ENCODE measurements at regions not wholly inside any gene's neighbourhood (a gene's known extent, or its start where the extent isn't known, plus 50 kb on each side); places are given as distances from the start of the nearest gene placed in this dataset.
"Not testable (repeated sequence)": the region's sequence is repeated elsewhere in the genome, so short reads cannot be mapped to it uniquely, and the experiment has no call there.

DNA sequence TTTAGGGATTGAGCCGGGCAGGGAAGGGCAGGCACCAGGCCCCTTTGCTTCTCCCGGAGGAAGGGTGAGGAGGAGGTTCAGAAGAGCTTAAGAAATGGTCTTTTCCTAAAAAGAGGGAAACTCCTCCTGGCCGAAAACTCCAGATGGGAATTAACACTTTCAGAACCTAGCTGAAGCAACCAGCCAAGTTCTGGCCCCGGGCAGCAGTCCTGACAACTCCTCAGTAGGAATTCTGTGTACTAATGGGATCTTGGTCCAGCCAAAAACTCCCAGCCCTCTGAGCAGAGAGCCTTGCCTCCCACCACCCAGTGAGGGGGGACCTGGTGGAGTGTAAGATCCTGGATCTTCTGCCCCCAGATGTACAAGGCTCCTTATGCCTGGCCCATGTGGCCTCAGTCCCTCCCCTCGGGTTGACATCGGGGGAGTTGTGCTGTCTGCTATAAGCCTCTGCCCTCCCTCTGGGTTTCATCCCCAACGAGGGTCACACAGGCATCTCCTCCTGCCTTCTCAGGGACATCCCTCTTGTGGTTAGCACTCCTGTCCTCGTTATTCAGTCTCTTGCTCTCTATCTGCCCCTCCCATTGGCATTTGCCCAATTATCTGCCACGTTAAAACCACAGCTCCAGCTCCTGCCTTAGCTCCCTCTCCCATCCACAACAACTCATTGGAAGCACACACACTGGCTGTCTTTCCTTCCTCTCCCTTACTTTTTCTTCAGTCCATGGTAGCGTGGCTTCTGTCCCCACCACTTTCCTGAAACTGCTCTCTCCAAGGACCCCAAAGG lies 184.6 kb downstream of the CYP26B1 start:
- Mint-ChIP-seq H3K36me3 (no peaks in the 10 kb centered on the region), H3K4me3 (no peak overlapping the region), H3K4me1 (no peaks in the 10 kb centered on the region), H3K9me3 (peaks cover 8% of the 10 kb centered on the region), H3K27ac (no peak overlapping the region), H3K27me3 (peaks cover 7% of the 10 kb centered on the region)
- ATAC-seq: no peak

GRCh38 chr2:71962350-71962749 lies 185.3 kb downstream of the CYP26B1 start:
- Mint-ChIP-seq H3K27ac (no peak overlapping the region), H3K36me3 (no peaks in the 10 kb centered on the region), H3K4me3 (no peak overlapping the region), H3K27me3 (peaks cover 7% of the 10 kb centered on the region), H3K4me1 (no peaks in the 10 kb centered on the region), H3K9me3 (peaks cover 8% of the 10 kb centered on the region)
- ATAC-seq: no peak

DNA sequence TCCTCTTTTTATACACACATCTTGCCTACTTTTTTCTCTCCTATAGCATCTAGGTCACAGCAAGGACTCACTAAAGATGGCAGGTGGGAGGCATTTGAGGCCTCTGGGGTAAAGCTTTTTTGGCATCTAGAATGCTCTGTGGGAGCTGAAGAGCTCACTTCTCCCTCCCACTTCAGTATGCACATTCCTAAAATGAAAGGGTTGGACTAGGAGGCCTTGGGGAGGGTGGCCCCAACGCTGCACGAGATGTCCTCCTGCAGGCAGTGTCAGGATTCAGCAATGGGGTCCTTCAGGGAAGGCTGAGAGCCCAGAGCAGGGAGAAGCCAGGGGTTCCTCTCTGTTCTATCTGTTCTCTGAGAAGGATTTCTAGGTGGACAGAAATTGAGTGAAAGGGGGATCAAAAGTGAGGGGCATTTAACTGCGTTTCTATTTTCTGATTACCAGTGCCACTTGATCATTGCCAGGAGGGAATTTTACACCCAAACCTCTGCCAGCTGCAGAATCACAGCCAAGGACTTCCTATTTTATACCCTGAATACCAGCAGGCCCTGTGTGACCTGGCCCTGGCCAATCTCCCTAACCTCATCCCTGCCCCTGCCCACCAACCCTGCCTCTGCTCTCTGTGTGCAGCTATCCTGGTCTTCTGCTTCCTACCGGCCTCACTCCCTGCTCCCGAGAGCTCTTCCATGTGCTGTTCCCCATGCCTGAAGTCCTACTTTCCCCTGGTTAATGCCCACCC lies 186.2 kb downstream of the CYP26B1 start:
- ATAC-seq: no peak
- no peak overlapping the region for H3K4me3 Mint-ChIP-seq
- no peaks in the 10 kb centered on the region for H3K36me3 Mint-ChIP-seq
- no peaks in the 10 kb centered on the region for H3K4me1 Mint-ChIP-seq
- no peak overlapping the region for H3K27ac Mint-ChIP-seq
- peaks cover 13% of the 10 kb centered on the region for H3K9me3 Mint-ChIP-seq
- peaks cover 3% of the 10 kb centered on the region for H3K27me3 Mint-ChIP-seq

DNA sequence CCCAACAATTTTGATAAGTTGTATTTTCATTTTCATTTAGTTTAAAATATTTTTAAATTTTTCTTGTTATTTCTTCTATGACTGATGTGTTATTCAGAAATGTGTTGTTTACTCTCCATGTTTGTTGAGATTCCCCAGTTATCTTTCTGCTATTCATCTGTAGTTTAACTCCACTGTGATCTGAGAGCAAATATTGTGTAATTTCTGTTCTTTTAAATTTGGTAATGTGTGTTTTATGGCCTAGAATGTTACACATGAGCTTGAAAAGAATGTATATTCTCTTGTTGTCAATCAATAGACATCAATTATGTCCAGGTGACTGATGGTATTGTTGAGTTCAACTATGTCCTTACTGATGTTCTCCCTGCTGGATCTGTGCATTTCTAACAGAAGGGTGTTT lies 188.2 kb downstream of the CYP26B1 start:
- H3K27ac Mint-ChIP-seq: no peak overlapping the region
- no peaks in the 10 kb centered on the region for H3K36me3 Mint-ChIP-seq
- H3K4me3 Mint-ChIP-seq: no peak overlapping the region
- peaks cover 16% of the 10 kb centered on the region for H3K9me3 Mint-ChIP-seq
- no peak for ATAC-seq
- no peaks in the 10 kb centered on the region for H3K27me3 Mint-ChIP-seq
- no peaks in the 10 kb centered on the region for H3K4me1 Mint-ChIP-seq

GRCh38 chr2:71958426-71958825 lies 189.2 kb downstream of the CYP26B1 start:
- H3K27me3 Mint-ChIP-seq, ATAC-seq, H3K4me3 Mint-ChIP-seq, H3K27ac Mint-ChIP-seq, H3K36me3 Mint-ChIP-seq, H3K4me1 Mint-ChIP-seq: not testable (repeated sequence)
- peaks cover 19% of the 10 kb centered on the region for H3K9me3 Mint-ChIP-seq

DNA sequence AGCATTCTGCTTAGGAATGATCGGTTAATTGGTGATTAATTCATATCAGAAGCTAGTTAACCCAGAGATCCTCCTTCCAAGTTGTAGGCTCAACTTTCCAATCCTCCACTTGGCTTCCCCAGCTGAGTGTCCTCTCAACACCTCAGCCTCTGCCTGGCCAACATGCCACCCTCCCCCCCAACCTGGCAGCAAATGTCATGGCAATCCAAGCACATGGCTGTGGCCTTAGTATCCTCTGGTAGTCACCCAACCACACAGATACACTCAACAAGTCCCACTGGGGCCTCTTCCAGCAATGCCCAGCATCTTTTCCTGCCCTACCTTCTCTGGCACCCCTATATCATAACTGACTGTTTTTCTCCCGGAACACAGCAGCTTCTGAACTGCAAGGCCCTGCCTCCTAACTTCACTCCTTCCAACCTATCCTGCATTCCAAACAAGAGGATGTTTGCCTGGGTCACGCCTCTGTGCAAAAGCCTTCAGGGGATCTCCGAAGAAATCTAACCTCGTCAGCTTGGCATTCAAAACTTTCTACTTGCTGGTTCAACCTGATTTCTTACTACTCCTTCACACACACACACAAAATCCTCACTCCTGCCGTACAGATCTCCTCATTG lies 195.0 kb downstream of the CYP26B1 start:
- Mint-ChIP-seq H3K27ac (no peak overlapping the region), H3K4me3 (no peak overlapping the region), H3K9me3 (peaks cover 11% of the 10 kb centered on the region), H3K36me3 (no peaks in the 10 kb centered on the region), H3K4me1 (no peaks in the 10 kb centered on the region), H3K27me3 (no peaks in the 10 kb centered on the region)
- no peak for ATAC-seq

- Mint-ChIP-seq H3K9me3 (peaks cover 7% of the 10 kb centered on the region), H3K36me3 (no peaks in the 10 kb centered on the region), H3K4me3 (no peak overlapping the region), H3K4me1 (no peaks in the 10 kb centered on the region), H3K27ac (no peak overlapping the region), H3K27me3 (no peaks in the 10 kb centered on the region)
- no peak for ATAC-seq
These were observed 195.8 kb downstream of the CYP26B1 start for GRCh38 chr2:71951718-71952404.

DNA sequence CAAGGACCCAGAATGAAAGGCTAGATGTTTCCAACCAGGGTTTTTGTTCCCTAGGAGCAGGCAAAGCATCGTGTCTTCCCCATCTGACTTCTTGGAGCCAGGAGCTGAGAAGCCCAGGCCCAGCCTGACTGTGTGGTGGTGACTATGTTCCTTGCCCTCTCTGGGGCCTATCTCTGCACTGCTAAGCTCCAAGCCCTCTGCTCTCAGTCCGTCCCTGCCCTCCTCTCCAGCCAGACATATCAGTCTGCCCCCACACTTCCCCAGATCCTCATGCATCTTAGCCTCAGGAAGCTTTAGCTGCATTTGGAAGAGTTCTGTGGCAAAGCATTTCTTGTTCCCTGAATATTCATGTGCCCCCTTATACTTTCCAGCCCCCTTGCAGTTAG lies 196.6 kb downstream of the CYP26B1 start:
- H3K27ac Mint-ChIP-seq: no peak overlapping the region
- H3K4me1 Mint-ChIP-seq: no peaks in the 10 kb centered on the region
- ATAC-seq: no peak
- no peaks in the 10 kb centered on the region for H3K36me3 Mint-ChIP-seq
- no peaks in the 10 kb centered on the region for H3K27me3 Mint-ChIP-seq
- H3K4me3 Mint-ChIP-seq: no peak overlapping the region
- H3K9me3 Mint-ChIP-seq: peaks cover 6% of the 10 kb centered on the region

GRCh38 chr2:71950256-71951082 lies 197.2 kb downstream of the CYP26B1 start:
- Mint-ChIP-seq H3K4me3 (no peak overlapping the region), H3K36me3 (no peaks in the 10 kb centered on the region), H3K27ac (no peak overlapping the region), H3K4me1 (no peaks in the 10 kb centered on the region), H3K9me3 (peaks cover 6% of the 10 kb centered on the region), H3K27me3 (no peaks in the 10 kb centered on the region)
- no peak for ATAC-seq

DNA sequence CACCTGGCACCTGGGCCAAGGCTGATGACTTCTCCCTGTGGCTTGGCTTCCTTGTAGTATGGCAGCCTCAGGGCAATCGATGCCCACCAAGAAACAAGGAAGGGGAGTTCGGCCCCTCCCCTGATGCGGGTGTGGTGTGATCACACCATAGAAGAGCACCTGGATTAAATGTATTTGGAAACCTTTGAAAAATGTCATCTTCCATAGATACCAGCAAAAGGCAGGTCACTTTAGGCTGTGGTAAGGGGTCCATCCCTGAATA lies 198.2 kb downstream of the CYP26B1 start:
- peaks cover 3% of the 10 kb centered on the region for H3K9me3 Mint-ChIP-seq
- H3K4me3 Mint-ChIP-seq: no peak overlapping the region
- no peaks in the 10 kb centered on the region for H3K27me3 Mint-ChIP-seq
- no peaks in the 10 kb centered on the region for H3K36me3 Mint-ChIP-seq
- no peak overlapping the region for H3K27ac Mint-ChIP-seq
- no peaks in the 10 kb centered on the region for H3K4me1 Mint-ChIP-seq
- ATAC-seq: no peak

DNA sequence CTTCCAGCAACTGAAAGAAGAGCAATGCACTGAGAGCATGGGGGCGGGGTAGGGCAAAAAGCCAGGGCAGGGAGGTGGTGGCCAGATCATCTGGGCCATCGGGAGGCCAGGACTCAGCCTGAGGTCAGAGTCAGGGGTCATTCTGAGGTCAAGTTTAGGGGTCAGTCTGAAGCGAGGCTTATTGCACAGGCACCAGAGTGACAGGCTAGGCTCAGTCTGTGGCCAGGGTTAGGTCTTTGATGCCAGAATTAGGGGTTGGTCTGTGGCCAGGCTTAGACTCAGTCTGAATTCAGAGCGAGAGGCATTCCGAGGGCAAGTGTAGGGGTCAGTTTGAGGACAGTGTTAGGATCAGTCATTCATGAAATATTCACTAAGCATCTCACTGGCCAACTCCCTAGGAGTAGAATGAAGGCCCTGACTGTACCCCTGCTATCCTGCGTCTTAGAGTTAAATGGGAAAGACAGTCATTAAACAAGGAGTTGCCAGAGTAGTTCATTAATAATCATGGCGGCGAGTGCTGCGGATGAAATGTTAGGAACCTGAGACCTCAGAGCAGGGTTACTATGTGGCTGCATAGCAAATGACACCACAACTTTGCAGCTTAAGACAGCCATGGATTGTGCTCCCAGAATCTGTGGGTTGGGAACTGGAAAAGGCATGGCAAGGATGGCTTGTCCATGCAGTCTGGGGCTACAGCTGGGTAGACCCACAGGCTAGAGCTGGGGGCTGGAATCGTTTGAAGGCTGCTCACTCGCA lies 198.7 kb downstream of the CYP26B1 start:
- Mint-ChIP-seq H3K27me3 (peaks cover 3% of the 10 kb centered on the region), H3K36me3 (no peaks in the 10 kb centered on the region), H3K4me3 (no peak overlapping the region), H3K27ac (no peak overlapping the region), H3K9me3 (peaks cover 3% of the 10 kb centered on the region), H3K4me1 (no peaks in the 10 kb centered on the region)
- no peak for ATAC-seq

- Mint-ChIP-seq H3K36me3 (no peaks in the 10 kb centered on the region), H3K27me3 (peaks cover 14% of the 10 kb centered on the region)
- no peak for ATAC-seq
These were observed 199.9 kb downstream of the CYP26B1 start for GRCh38 chr2:71947809-71948208.

GRCh38 chr2:71945603-71945959 lies 202.1 kb downstream of the CYP26B1 start:
- H3K4me3 Mint-ChIP-seq: no peak overlapping the region
- H3K27ac Mint-ChIP-seq: no peak overlapping the region
- H3K9me3 Mint-ChIP-seq: no peaks in the 10 kb centered on the region
- no peaks in the 10 kb centered on the region for H3K4me1 Mint-ChIP-seq
- peaks cover 14% of the 10 kb centered on the region for H3K27me3 Mint-ChIP-seq
- no peak for ATAC-seq
- no peaks in the 10 kb centered on the region for H3K36me3 Mint-ChIP-seq

More at GRCh38 chr2:71947809-71948208, 199.9 kb downstream of the CYP26B1 start:
- H3K27ac Mint-ChIP-seq: no peak overlapping the region
- no peaks in the 10 kb centered on the region for H3K4me1 Mint-ChIP-seq
- no peaks in the 10 kb centered on the region for H3K9me3 Mint-ChIP-seq
- H3K4me3 Mint-ChIP-seq: no peak overlapping the region

DNA sequence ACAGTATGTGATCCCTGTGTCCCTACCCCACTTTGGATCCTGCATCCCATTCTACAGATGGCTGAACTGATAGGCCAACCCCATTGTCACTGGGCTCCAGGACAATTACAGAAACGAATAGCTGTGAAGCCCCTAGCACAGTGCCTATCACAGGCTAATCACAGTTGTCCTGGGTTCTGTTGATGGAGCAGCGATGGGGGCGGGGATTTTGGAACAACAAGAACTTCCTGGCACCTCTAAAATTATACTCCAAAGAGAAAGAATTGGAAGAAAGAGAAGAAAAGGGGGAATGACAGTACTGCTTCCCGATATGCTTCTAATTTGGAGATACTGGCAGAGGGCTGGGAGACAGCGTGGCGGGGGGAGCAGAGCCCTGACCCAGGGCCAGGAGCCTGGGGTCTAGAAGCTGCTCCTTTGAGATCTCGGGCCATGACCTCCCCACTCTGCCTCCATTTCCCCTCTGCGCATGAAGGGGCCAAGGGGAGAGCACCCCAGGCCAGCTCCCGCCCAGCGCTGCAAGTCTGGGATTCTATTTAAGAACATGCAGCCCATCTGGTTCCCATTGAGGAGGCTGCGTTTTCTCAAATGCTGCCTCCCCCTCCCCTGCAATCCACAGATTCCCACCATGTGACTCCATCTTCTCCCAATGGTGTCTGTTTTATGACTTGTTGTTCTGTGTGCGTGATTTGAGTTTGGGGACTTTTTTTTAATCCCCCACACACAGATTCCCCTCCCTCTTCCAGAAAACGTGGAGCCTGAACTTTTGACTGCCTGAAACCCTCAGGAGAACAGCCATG lies 202.7 kb downstream of the CYP26B1 start:
- ATAC-seq: no peak
- Mint-ChIP-seq H3K4me3 (no peak overlapping the region), H3K27ac (no peak overlapping the region)

More for the DNA sequence above, 202.7 kb downstream of the CYP26B1 start:
- no peaks in the 10 kb centered on the region for H3K9me3 Mint-ChIP-seq
- no peaks in the 10 kb centered on the region for H3K36me3 Mint-ChIP-seq
- peaks cover 14% of the 10 kb centered on the region for H3K27me3 Mint-ChIP-seq
- no peaks in the 10 kb centered on the region for H3K4me1 Mint-ChIP-seq

All from stimulated activated memory B cell treated with anti-CD40 and anti-IgM and Interleukin-4, amounts not matched to agents 10 μg/mL and 1 μg/mL and 100 μg/mL, for 72 hours (primary cell).